H9 (cell line): ENCODE measurements at regions not wholly inside any gene's neighbourhood (a gene's known extent, or its start where the extent isn't known, plus 50 kb on each side); places are given as distances from the start of the nearest gene placed in this dataset.

Experiments used
- DNase-seq: peaks from one replicate; pipeline ENCODE4 v3.0.0-alpha.2; 2017
- H2AFZ ChIP-seq: one replicate; pipeline ENCODE4 v1.6.1; 2013; ENCODE audit warnings: mild to moderate bottlenecking, low read length, control low read depth, moderate library complexity
- H2AK5ac ChIP-seq: 2 replicates; pipeline ENCODE4 v1.6.1; 2013; ENCODE audit warnings: low read length, control low read depth, mixed read lengths; ENCODE audit not compliant: insufficient read length
- H2BK120ac ChIP-seq: one replicate; pipeline ENCODE4 v1.6.1; 2013; ENCODE audit warnings: low read depth, mild to moderate bottlenecking, low read length, control low read depth, inconsistent platforms; ENCODE audit not compliant: poor library complexity, severe bottlenecking
- H2BK12ac ChIP-seq: 2 replicates; pipeline ENCODE4 v1.6.1; 2013; ENCODE audit warnings: low read length, control low read depth, mixed read lengths, low read depth; ENCODE audit not compliant: insufficient read length
- H2BK15ac ChIP-seq: 2 replicates; pipeline ENCODE4 v1.6.1; 2013; ENCODE audit warnings: low read depth, low read length, control low read depth
- H2BK20ac ChIP-seq: one replicate; pipeline ENCODE4 v1.6.1; 2013; ENCODE audit warnings: low read depth, mild to moderate bottlenecking, low read length, control low read depth, inconsistent platforms; ENCODE audit not compliant: poor library complexity, severe bottlenecking
- H2BK5ac ChIP-seq: 2 replicates; pipeline ENCODE4 v1.6.1; 2013; ENCODE audit warnings: low read length, control low read depth, mixed read lengths; ENCODE audit not compliant: insufficient read length
- H3K14ac ChIP-seq: 2 replicates; pipeline ENCODE4 v1.6.1; 2013; ENCODE audit warnings: low read length, control low read depth; ENCODE audit not compliant: insufficient read depth
- H3K18ac ChIP-seq: 2 replicates; pipeline ENCODE4 v1.6.1; 2013; ENCODE audit warnings: low read depth, mild to moderate bottlenecking, mixed read lengths, low read length, control low read depth; ENCODE audit not compliant: insufficient read length
- H3K23ac ChIP-seq: 2 replicates; pipeline ENCODE4 v1.6.1; 2013; ENCODE audit warnings: low read length, control low read depth, mixed read lengths, low read depth; ENCODE audit not compliant: insufficient read length
- H3K23me2 ChIP-seq: 2 replicates; pipeline ENCODE4 v1.6.1; 2013; ENCODE audit warnings: low read depth, mild to moderate bottlenecking, mixed read lengths, low read length, control low read depth; ENCODE audit not compliant: insufficient read length, poor library complexity, severe bottlenecking
- H3K27ac ChIP-seq: 2 replicates; pipeline ENCODE4 v1.5.1; 2013; ENCODE audit warnings: low read length, control low read depth, mixed read lengths, low read depth; ENCODE audit not compliant: insufficient read length
- H3K27me3 ChIP-seq: 2 replicates; pipeline ENCODE4 v1.6.1; 2013; ENCODE audit warnings: low read length, control low read depth, inconsistent platforms; ENCODE audit not compliant: insufficient read depth
- H3K4ac ChIP-seq: 2 replicates; pipeline ENCODE4 v1.6.1; 2013; ENCODE audit warnings: low read depth, mild to moderate bottlenecking, control low read depth, inconsistent platforms, low read length, moderate library complexity
- H3K4me1 ChIP-seq: 2 replicates; pipeline ENCODE4 v1.6.1; 2013; ENCODE audit warnings: low read length, control low read depth, inconsistent platforms; ENCODE audit not compliant: insufficient read depth
- H3K4me2 ChIP-seq: 2 replicates; pipeline ENCODE4 v1.6.1; 2013; ENCODE audit warnings: low read length, control low read depth, mixed read lengths; ENCODE audit not compliant: insufficient read length, insufficient read depth
- H3K56ac ChIP-seq: 2 replicates; pipeline ENCODE4 v1.6.1; 2013; ENCODE audit warnings: low read depth, mild to moderate bottlenecking, mixed read lengths, low read length, control low read depth; ENCODE audit not compliant: insufficient read length
- H3K79me1 ChIP-seq: 2 replicates; pipeline ENCODE4 v1.6.1; 2013; ENCODE audit warnings: low read depth, mild to moderate bottlenecking, moderate library complexity, low read length, control low read depth, inconsistent platforms; ENCODE audit not compliant: insufficient read depth, poor library complexity, severe bottlenecking
- H3K79me2 ChIP-seq: 2 replicates; pipeline ENCODE4 v1.6.1; 2013; ENCODE audit warnings: low read length, control low read depth, inconsistent platforms; ENCODE audit not compliant: insufficient read depth
- H3K9ac ChIP-seq: 2 replicates; pipeline ENCODE4 v1.6.1; 2013; ENCODE audit warnings: low read length, control low read depth, mixed read lengths; ENCODE audit not compliant: insufficient read length; ENCODE audit errors: extremely low read depth
- H3K9me3 ChIP-seq: one replicate; pipeline ENCODE4 v1.6.1; 2013; ENCODE audit warnings: low read depth, low read length, inconsistent platforms; ENCODE audit not compliant: control insufficient read depth
- H3T11ph ChIP-seq: one replicate; pipeline ENCODE4 v1.6.1; 2013; ENCODE audit warnings: mild to moderate bottlenecking, low read length, control low read depth, inconsistent platforms
- H4K20me1 ChIP-seq: one replicate; pipeline ENCODE4 v1.6.1; 2013; ENCODE audit not compliant: control insufficient read depth, insufficient read length, insufficient read depth
- H4K5ac ChIP-seq: 2 replicates; pipeline ENCODE4 v1.6.1; 2013; ENCODE audit warnings: low read depth, mild to moderate bottlenecking, mixed read lengths, low read length, control low read depth; ENCODE audit not compliant: insufficient read length
- H4K8ac ChIP-seq: replicated peaks from 2 replicates; pipeline ENCODE4 v1.6.1; 2013; ENCODE audit warnings: low read length, control low read depth, mixed read lengths, low read depth; ENCODE audit not compliant: insufficient read length
- H4K91ac ChIP-seq: 2 replicates; pipeline ENCODE4 v1.6.1; 2013; ENCODE audit warnings: low read depth, mild to moderate bottlenecking, moderate library complexity, mixed read lengths, low read length, control low read depth; ENCODE audit not compliant: insufficient read length
- H3K27ac Mint-ChIP-seq, 3 experiments: 2 replicates in 2 of 3; 3 replicates in 1 of 3; pipeline ENCODE4 v1.8.0; 2020 to 2021; ENCODE audit warnings: mixed read lengths in 3 of 3, mild to moderate bottlenecking in 1 of 3, moderate library complexity in 1 of 3
- H3K27me3 Mint-ChIP-seq: 2 replicates; pipeline ENCODE4 v1.8.0; 2021; ENCODE audit warnings: low read depth, mild to moderate bottlenecking, moderate library complexity, mixed read lengths
- H3K36me3 Mint-ChIP-seq, 3 experiments: 2 replicates in 2 of 3; 3 replicates in 1 of 3; pipeline ENCODE4 v1.8.0; 2020 to 2021; ENCODE audit warnings: low read depth in 3 of 3, mixed read lengths in 3 of 3; ENCODE audit not compliant: insufficient read depth in 1 of 3
- H3K4me1 Mint-ChIP-seq, 2 experiments: 2 replicates each; pipeline ENCODE4 v1.8.0; 2020; ENCODE audit warnings: mixed read lengths in 2 of 2
- H3K4me3 Mint-ChIP-seq, 2 experiments: 2 replicates in 1 of 2; 3 replicates in 1 of 2; pipeline ENCODE4 v1.8.0; 2020 to 2021; ENCODE audit warnings: mild to moderate bottlenecking in 2 of 2, mixed read lengths in 2 of 2, moderate library complexity in 1 of 2
- H3K9me3 Mint-ChIP-seq, 2 experiments: 2 replicates in 1 of 2; 3 replicates in 1 of 2; pipeline ENCODE4 v1.8.0; 2020; ENCODE audit warnings: mild to moderate bottlenecking in 2 of 2, mixed read lengths in 2 of 2, moderate library complexity in 1 of 2
- whole genome bisulfite sequencing: extraction: QIAGEN DNeasy Blood & Tissue Kit; methylation state at CpG from one replicate; pipeline ENCODE4 v1.1.7; 2013; ENCODE audit warnings: missing lambda C conversion rate, low lambda C conversion rate, mixed read lengths; ENCODE audit not compliant: insufficient read length; ENCODE audit errors: extremely low coverage; 5-methylcytosine and 5-hydroxymethylcytosine counted together
- TF ChIP-seq, protein P1 (sequence below): fragments of 200-600 bp; sonication (generic); conservative IDR thresholded peaks from 3 replicates; pipeline ENCODE4 v1.8.0; 2021; ENCODE audit warnings: antibody characterized with exemption, mild to moderate bottlenecking

DNA sequence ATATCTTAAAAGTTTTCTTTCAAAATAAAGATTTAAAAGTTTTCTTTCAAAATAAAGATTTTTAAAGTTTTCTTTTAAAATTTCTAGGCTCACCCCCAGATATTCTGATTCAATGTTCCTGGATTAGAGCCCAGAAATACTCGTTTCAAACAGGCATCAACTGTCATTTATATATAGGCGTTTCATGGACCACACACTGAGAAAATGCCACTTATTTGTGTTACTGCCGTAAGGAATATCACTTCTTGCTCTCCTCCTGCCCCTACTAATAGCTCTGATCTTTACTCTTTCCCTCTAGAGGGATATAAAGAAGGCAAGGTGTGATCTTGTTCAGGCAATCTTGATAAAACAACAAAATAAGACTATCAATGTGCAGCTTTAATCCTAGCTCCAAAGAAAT lies 1324.1 kb downstream of the CDH8 start:
- no peak overlapping the region for H2BK5ac ChIP-seq
- no peak overlapping the region for H3K18ac ChIP-seq
- H4K8ac ChIP-seq: no peak overlapping the region
- no CpG with 5 or more reads among the region's 3 CpGs for WGBS
- H3T11ph ChIP-seq: no peak overlapping the region
- H3K79me1 ChIP-seq: no peaks in the 10 kb centered on the region
- no peak overlapping the region for H4K5ac ChIP-seq
- H3K4me2 ChIP-seq: no peak overlapping the region
- Mint-ChIP-seq H3K36me3 (no peaks in the 10 kb centered on the region; a peak in 1 of 7 replicates), H3K9me3 (peaks cover 0 to 2% of the 10 kb centered on the region in 2 experiments; a peak in 1 of 5 replicates), H3K4me1 (no peaks in the 10 kb centered on the region), H3K27ac (no peak overlapping the region), H3K27me3 (no peaks in the 10 kb centered on the region), H3K4me3 (no peak overlapping the region)
- H3K23ac ChIP-seq: no peak overlapping the region
- H2AFZ ChIP-seq: no peak overlapping the region
- no peak overlapping the region for H2BK15ac ChIP-seq
- H3K27me3 ChIP-seq: no peaks in the 10 kb centered on the region
- H3K9ac ChIP-seq: no peak overlapping the region
- no peak for DNase-seq
- no peak overlapping the region for H3K56ac ChIP-seq
- no peaks in the 10 kb centered on the region for H3K9me3 ChIP-seq
- H3K27ac ChIP-seq: no peak overlapping the region
- H4K20me1 ChIP-seq: no peaks in the 10 kb centered on the region
- TF ChIP-seq, protein P1, sequence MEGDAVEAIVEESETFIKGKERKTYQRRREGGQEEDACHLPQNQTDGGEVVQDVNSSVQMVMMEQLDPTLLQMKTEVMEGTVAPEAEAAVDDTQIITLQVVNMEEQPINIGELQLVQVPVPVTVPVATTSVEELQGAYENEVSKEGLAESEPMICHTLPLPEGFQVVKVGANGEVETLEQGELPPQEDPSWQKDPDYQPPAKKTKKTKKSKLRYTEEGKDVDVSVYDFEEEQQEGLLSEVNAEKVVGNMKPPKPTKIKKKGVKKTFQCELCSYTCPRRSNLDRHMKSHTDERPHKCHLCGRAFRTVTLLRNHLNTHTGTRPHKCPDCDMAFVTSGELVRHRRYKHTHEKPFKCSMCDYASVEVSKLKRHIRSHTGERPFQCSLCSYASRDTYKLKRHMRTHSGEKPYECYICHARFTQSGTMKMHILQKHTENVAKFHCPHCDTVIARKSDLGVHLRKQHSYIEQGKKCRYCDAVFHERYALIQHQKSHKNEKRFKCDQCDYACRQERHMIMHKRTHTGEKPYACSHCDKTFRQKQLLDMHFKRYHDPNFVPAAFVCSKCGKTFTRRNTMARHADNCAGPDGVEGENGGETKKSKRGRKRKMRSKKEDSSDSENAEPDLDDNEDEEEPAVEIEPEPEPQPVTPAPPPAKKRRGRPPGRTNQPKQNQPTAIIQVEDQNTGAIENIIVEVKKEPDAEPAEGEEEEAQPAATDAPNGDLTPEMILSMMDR: no peak
- H2BK12ac ChIP-seq: no peak overlapping the region
- H4K91ac ChIP-seq: no peak overlapping the region
- no peak overlapping the region for H3K14ac ChIP-seq
- no peak overlapping the region for H2BK20ac ChIP-seq
- H3K79me2 ChIP-seq: no peaks in the 10 kb centered on the region
- H3K23me2 ChIP-seq: no peaks in the 10 kb centered on the region
- H2AK5ac ChIP-seq: no peak overlapping the region
- no peak overlapping the region for H2BK120ac ChIP-seq
- H3K4me1 ChIP-seq: no peaks in the 10 kb centered on the region
- no peak overlapping the region for H3K4ac ChIP-seq
